GM12892 (cell line): ENCODE measurements at regions not wholly inside any gene's neighbourhood (a gene's known extent, or its start where the extent isn't known, plus 50 kb on each side); places are given as distances from the start of the nearest gene placed in this dataset.

ENCODE experiments used
- DNase-seq: peaks from one replicate; pipeline ENCODE4 v3.0.0; 2011; ENCODE audit not compliant: insufficient read length
- FAIRE-seq: peaks from 2 replicates; lab custom pipeline; 2011; peaks lifted over from hg19 to GRCh38; lab: Jason Lieb, UNC
- POLR2A ChIP-seq: IDR thresholded peaks from 2 replicates; pipeline ENCODE4 v1.6.1; 2011; ENCODE audit warnings: low read depth, low read length, control low read depth
- POLR2AphosphoS5 ChIP-seq: IDR thresholded peaks from 2 replicates; pipeline ENCODE4 v1.6.1; 2011; ENCODE audit warnings: low read depth, low read length, control low read depth
- TAF1 ChIP-seq: IDR thresholded peaks from 2 replicates; pipeline ENCODE4 v1.6.1; 2011; ENCODE audit warnings: low read depth, mild to moderate bottlenecking, control low read depth, low read length, borderline replicate concordance

DNA sequence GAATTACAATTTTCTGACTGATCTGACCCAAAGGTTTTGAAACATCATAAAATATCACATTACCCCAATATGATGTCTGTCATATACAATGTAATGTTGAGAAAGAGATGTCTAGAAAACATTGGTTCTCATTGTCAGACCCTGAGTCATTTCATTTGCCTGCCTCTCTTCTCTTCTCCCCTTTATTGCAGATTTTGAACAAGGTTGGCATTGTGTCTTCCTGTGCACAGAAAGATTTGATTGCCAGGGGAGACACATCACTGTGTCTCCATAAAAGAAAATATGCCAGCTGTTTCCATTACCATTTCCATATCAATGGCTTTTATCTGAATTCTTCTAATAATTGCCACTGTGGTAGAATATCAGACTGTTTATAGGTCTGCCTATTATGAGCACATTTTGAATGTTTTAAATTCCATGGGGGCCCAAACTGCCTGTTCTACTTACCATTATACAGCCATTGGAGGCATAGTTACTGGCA, 65.6 kb downstream of the IFI44 start:
- FAIRE-seq: no peak
- DNase-seq: no peak
- TF ChIP-seq POLR2A: no peak
- no peak for TF ChIP-seq TAF1
- no peak for TF ChIP-seq POLR2AphosphoS5

DNA sequence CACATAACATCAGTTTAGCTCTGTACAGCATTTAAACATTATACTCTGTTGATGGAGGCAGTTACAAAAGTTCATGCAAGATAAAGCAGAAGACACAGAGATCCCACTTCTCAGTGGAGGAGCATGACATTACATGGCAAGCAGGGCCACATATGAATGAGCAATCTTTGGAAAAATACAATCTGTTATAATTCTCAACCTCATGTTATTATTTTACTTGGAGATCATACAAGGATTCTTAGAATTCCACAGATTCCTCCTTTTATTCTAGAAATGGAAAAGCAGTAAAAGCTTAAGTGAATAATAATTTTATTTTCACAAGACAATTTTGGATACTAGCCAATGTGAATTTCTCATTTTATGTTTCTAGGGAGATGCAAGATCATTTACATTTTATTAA, 66.6 kb downstream of the IFI44 start:
- DNase-seq (no peak), FAIRE-seq (no peak)
- TF ChIP-seq POLR2A (no peak), POLR2AphosphoS5 (no peak), TAF1 (no peak)

DNA sequence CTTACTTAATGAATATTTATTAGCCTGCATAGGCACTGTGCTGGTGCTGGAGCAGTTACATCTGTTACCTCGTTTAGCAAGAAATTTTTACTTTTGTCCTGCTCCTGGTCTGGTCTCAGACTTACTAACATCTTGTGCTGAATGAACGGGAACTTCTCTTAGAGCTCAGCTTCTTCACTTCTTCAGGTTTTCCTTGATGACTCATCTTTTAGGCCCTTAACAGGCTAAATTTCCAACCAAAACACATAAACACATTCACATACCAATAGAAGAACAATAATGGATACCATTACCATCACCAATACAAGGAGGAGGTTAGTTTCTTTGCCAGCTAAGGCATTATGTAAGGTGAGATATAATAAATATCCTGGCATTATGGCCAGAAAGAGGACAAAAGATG, 68.9 kb downstream of the IFI44 start:
- TF ChIP-seq POLR2A (no peak), POLR2AphosphoS5 (no peak), TAF1 (no peak)
- FAIRE-seq (no peak), DNase-seq (no peak)

DNA sequence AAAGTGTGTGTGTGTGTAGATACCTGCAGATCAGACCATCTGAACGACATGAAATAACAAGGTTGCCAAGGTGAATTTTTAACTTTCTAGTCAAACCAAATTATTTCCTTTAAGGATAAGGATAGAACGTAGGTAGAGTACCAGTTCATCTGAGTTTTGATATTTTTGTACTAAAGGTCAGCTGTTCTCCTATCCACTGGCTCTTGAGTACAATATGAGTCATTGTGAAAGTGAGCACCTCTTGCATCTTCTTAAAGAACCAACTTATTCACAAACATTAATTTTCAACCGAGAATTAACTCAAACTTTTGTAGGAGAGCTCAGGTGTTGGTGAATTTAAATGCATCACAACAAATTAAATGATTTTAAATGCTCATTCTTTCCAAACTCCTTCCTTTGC, 71.5 kb downstream of the IFI44 start:
- TF ChIP-seq POLR2AphosphoS5 (no peak), POLR2A (no peak), TAF1 (no peak)
- FAIRE-seq (no peak), DNase-seq (no peak)

DNA sequence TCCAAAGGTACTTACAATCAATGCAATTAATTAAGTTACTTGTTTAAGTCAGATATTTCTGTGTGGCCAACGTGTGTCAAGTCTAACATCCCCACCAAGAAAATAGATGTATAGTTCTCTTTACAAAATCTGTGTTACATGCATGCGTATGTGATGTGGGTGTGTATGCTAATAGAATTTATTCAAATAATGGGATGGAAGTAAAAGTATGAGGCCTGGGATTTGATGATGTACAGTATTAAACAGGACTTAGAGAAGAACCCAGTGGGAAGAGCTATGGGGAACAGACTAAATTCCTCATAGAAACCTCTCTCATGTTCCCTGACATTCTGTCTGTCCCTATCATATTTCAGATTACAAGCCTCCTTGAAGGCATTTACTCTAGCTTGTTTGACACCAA, 72.5 kb downstream of the IFI44 start:
- FAIRE-seq (no peak), DNase-seq (no peak)
- TF ChIP-seq POLR2AphosphoS5 (no peak), TAF1 (no peak), POLR2A (no peak)

DNA sequence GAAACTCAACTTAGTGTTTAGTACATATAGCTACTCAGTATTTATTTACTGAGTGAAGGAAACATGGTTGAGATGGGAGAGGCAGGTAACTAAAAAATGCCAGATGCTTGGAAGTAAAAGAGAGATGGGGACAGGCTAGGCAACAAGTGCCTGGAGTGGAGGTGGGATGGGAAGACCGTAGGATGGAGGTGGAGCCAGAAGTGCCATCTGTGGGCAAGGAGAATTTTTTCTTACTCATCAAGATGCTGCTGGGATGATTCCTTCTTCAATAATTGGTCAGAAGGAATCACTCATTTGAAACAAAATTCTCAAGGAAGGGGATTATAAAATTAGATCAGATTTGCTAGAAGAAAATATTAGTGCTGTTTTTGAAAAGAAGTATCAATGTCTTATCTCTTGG, 72.9 kb downstream of the IFI44 start:
- no peak for DNase-seq
- FAIRE-seq: no peak
- TF ChIP-seq POLR2AphosphoS5 (no peak), TAF1 (no peak), POLR2A (no peak)

DNA sequence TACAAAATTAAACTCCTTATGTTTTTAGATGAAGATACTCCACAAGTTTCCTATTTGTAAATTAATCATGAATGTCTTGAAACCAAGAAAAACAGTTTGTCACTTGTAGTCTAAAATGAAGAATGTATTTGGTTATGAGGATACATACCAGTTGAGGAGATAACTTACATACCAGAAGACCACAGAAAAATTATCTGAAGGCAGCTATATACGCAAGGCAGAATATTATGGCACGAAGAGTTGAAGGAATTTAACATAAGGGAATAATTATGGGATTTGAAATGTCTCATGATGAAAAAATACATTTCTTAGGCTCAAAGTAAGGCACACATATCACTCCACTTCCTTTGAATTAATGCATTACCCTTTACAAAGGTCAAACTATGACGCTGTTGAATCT, 73.3 kb downstream of the IFI44 start:
- FAIRE-seq (no peak), DNase-seq (no peak)
- TF ChIP-seq TAF1: no peak
- no peak for TF ChIP-seq POLR2A
- no peak for TF ChIP-seq POLR2AphosphoS5

DNA sequence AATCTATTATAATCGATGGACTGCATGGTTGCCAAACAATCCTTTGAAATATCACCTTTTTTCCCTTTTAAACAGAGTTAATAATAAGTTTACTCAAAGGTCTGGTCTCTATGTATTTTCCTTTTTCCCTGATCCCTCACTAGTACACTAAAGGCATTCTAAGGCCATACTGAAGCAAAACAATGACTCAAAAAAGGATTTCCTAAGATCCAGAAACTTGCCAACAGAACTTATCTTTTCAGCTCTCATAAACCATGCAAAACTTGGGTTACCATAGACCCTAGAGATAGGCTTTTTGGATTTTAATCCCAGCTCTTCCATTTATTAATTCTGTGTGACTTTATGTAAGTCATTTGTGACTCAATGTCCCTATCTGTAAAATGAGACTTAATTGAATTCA, 77.1 kb downstream of the IFI44 start:
- no peak for FAIRE-seq
- TF ChIP-seq POLR2A (no peak), POLR2AphosphoS5 (no peak), TAF1 (no peak)

DNA sequence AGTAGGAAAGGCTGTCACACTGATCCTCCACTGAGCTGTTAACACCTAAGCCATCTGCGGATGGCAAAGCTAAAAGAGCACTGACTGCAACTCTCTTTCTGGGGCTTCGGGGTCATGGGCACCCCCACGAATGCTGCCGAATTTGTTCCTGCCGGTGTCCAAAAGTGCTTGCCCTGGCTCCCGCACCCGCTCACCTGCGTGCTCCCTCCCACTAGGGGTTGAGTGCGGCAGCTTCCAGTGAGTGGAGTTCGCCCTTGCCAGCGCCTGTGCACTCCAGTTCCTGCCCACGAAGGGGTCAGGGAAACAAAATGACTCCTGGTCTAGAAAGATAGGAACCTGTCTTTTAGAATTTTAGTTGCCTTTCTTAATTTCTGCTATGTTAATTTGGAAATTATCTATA, 78.7 kb downstream of the IFI44 start:
- DNase-seq: no peak
- FAIRE-seq: no peak
- TF ChIP-seq TAF1 (no peak), POLR2A (no peak), POLR2AphosphoS5 (no peak)

More for the DNA sequence above, 77.1 kb downstream of the IFI44 start:
- DNase-seq: no peak

DNA sequence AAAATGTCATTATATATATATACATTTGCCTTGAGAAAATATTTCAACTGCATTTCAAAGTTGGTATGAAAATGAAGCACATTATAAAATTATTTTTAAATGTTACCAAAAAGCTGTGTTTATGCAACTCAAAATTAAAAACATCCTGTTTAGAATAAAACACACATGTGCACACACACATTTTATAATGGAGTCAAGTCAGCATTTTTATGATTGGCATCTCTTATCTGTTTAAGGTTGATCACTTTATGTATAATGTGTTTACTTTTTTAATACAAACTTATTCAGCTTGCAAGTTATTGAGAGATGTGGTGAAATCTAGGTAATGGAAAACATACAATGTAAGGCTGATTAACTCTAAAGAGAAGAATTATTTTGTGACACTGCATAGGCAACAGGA, 80.4 kb downstream of the IFI44 start:
- DNase-seq (no peak), FAIRE-seq (no peak)
- TF ChIP-seq TAF1 (no peak), POLR2A (no peak), POLR2AphosphoS5 (no peak)

DNA sequence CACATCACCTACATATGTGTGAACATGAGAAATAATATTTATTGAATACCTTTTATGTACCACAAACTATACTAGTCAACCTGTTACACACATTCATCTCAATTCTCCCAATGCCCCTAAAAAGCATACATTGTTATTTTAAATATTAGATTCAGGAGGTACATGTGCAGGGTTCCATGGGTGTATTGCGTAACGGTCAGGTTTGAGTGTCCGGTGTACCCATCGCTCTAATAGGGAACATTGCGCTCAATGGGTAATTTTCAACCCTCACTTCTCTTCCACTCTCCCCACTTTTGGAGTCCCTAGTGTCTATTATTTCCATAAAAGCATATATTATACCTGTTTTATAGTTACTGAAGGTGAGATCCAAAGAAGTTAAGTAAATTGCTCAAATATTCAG, 82.0 kb downstream of the IFI44 start:
- no peak for FAIRE-seq
- no peak for DNase-seq
- TF ChIP-seq TAF1 (no peak), POLR2A (no peak), POLR2AphosphoS5 (no peak)

DNA sequence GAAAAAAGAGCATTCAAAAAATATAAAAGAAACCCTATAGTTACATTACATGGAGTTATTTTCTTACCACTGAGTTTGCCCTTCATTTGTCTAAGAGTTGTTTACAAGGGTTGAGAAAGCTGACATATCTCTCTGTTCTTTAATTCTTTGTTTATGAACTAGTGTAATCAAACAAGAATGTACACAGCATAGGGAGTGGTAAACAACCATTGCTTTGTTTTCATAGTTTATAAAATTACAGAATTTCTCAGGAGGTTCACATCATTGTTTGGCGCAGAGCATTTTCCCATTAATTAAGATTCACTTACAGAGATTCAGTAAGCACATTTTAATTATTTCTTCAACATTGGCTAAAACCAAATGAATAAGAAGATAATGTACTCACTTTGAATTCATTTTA, 87.6 kb downstream of the IFI44 start:
- no peak for DNase-seq
- TF ChIP-seq TAF1 (no peak), POLR2AphosphoS5 (no peak), POLR2A (no peak)
- FAIRE-seq: no peak
